ENCODE measurements at regions not wholly inside any gene's neighbourhood (a gene's known extent, or its start where the extent isn't known, plus 50 kb on each side); places are given as distances from the start of the nearest gene placed in this dataset.
"Not testable (repeated sequence)": the region's sequence is repeated elsewhere in the genome, so short reads cannot be mapped to it uniquely, and the experiment has no call there.

GRCh38 chr7:8363407-8364015, 69.9 kb upstream of the NXPH1 start:
- H3K4me3 ChIP-seq = no peak overlapping the region
- H3K27me3 ChIP-seq = no peaks in the 10 kb centered on the region
- no peak for DNase-seq
- no peaks in the 10 kb centered on the region for H3K36me3 ChIP-seq
- no peaks in the 10 kb centered on the region for H3K9me3 ChIP-seq
- no peak overlapping the region for H3K27ac ChIP-seq
- H3K4me1 ChIP-seq = no peaks in the 10 kb centered on the region
- TF ChIP-seq, protein P1, sequence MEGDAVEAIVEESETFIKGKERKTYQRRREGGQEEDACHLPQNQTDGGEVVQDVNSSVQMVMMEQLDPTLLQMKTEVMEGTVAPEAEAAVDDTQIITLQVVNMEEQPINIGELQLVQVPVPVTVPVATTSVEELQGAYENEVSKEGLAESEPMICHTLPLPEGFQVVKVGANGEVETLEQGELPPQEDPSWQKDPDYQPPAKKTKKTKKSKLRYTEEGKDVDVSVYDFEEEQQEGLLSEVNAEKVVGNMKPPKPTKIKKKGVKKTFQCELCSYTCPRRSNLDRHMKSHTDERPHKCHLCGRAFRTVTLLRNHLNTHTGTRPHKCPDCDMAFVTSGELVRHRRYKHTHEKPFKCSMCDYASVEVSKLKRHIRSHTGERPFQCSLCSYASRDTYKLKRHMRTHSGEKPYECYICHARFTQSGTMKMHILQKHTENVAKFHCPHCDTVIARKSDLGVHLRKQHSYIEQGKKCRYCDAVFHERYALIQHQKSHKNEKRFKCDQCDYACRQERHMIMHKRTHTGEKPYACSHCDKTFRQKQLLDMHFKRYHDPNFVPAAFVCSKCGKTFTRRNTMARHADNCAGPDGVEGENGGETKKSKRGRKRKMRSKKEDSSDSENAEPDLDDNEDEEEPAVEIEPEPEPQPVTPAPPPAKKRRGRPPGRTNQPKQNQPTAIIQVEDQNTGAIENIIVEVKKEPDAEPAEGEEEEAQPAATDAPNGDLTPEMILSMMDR (IDR thresholded peaks at IDR 0.05) = no peak
- no peak for TF ChIP-seq POLR2A (IDR thresholded peaks at IDR 0.05)

DNA sequence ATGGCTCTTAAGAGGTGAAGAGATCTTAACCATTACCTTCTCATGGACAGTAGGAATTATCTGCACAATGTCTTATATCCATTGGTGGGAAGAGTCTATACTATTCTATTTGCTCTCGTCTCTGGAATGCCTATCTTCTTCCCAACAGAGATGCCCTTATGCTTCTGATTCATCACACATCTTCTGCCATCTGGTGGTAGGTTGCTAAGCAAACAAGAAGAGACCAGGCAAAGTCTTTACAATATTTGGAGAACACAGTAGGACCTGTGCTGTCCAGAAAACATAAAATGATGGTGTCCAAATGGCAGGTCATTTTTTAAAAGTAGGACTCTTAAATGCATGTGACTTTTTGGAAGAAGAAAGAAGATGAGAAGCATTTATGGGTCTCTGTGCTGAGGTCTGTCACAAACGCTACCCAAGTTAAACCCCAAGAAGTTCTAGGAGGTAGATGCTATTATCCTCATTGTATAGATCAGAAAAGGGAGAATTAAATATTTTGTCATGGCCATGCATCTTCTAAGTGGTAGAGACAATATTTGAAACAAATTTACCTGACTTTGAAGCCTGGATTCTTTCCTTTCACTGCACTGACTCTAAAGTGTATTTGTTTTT, 67.8 kb upstream of the NXPH1 start:
- no peak overlapping the region for H3K27ac ChIP-seq
- no peaks in the 10 kb centered on the region for H3K9me3 ChIP-seq
- TF ChIP-seq POLR2A (IDR thresholded peaks at IDR 0.05) = no peak
- TF ChIP-seq, protein P1 (IDR thresholded peaks at IDR 0.05) = peak in 2 of 6 experiments; percentile 6 to 14
- no peaks in the 10 kb centered on the region for H3K4me1 ChIP-seq
- no peaks in the 10 kb centered on the region for H3K27me3 ChIP-seq
- H3K36me3 ChIP-seq = no peaks in the 10 kb centered on the region
- DNase-seq = no peak
- no peak overlapping the region for H3K4me3 ChIP-seq

DNA sequence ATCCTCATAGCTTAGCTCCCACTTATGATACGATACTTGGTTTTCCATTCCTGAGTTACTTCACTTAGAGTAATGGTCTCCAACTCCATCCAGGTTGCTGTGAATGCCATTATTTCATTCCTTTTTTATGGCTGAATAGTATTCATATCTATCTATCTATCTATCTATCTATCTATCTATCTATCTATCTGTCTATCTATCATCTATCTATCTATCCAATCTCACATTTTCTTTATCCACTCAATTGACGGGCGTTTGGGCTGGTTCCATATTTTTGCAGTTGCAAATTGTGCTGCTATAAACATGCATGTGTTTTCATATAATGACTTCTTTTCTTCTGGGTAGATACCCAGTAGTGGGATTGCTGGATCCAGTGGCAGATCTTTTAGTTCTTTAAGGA, 65.4 kb upstream of the NXPH1 start:
- not testable (repeated sequence) for H3K27me3 ChIP-seq, H3K4me1 ChIP-seq, H3K27ac ChIP-seq, H3K36me3 ChIP-seq, H3K4me3 ChIP-seq, DNase-seq, H3K9me3 ChIP-seq

- Histone ChIP-seq H3K36me3 (no peaks in the 10 kb centered on the region), H3K27ac (no peak overlapping the region), H3K9me3 (no peaks in the 10 kb centered on the region), H3K4me1 (no peaks in the 10 kb centered on the region), H3K27me3 (no peaks in the 10 kb centered on the region), H3K4me3 (no peak overlapping the region)
- no peak for TF ChIP-seq POLR2A (IDR thresholded peaks at IDR 0.05)
- TF ChIP-seq, protein P1 (IDR thresholded peaks at IDR 0.05) = no peak
- no peak for DNase-seq
These were observed 61.7 kb upstream of the NXPH1 start for GRCh38 chr7:8371742-8372141.

- Histone ChIP-seq H3K4me3 (no peak overlapping the region), H3K27me3 (no peaks in the 10 kb centered on the region), H3K9me3 (no peaks in the 10 kb centered on the region), H3K4me1 (no peaks in the 10 kb centered on the region), H3K27ac (no peak overlapping the region), H3K36me3 (no peaks in the 10 kb centered on the region)
- no peak for TF ChIP-seq POLR2A (IDR thresholded peaks at IDR 0.05)
- TF ChIP-seq, protein P1 (IDR thresholded peaks at IDR 0.05) = no peak
- DNase-seq = no peak
These were observed 59.6 kb upstream of the NXPH1 start for GRCh38 chr7:8373851-8374250.

GRCh38 chr7:8378349-8379019, 54.9 kb upstream of the NXPH1 start:
- Histone ChIP-seq H3K4me1 (no peaks in the 10 kb centered on the region), H3K27me3 (no peaks in the 10 kb centered on the region), H3K27ac (no peak overlapping the region), H3K36me3 (no peaks in the 10 kb centered on the region), H3K9me3 (no peaks in the 10 kb centered on the region), H3K4me3 (no peak overlapping the region)
- TF ChIP-seq, protein P1 (IDR thresholded peaks at IDR 0.05) = no peak
- TF ChIP-seq POLR2A (IDR thresholded peaks at IDR 0.05) = no peak
- DNase-seq = no peak

Measured in Peyer's patch (tissue), 4 donors.